ENCODE measurements at regions not wholly inside any gene's neighbourhood (a gene's known extent, or its start where the extent isn't known, plus 50 kb on each side); places are given as distances from the start of the nearest gene placed in this dataset.

DNA sequence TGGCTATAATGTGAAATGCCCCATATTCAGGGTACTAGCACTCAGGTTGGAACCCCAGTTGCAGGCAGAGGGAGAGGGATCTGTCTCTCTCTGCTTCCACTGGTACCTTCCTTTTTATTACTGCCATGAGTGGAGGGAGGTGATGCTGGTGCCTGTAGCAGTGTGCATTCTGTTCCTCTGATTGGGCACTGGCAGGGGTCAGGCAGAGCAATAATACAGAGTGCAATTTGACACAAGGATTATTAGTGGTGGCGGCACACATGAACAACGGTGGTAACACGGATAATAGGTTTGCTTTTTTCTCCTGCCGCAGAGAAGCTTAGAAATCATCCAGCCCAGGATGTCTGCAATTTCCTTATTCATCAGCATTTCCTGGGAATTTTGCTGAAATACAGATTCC is 525.7 kb downstream of the SLC4A3 start:
- no peak overlapping the region for H3K4me3 ChIP-seq (ENCODE audit: low read length, poor library complexity, severe bottlenecking)

DNA sequence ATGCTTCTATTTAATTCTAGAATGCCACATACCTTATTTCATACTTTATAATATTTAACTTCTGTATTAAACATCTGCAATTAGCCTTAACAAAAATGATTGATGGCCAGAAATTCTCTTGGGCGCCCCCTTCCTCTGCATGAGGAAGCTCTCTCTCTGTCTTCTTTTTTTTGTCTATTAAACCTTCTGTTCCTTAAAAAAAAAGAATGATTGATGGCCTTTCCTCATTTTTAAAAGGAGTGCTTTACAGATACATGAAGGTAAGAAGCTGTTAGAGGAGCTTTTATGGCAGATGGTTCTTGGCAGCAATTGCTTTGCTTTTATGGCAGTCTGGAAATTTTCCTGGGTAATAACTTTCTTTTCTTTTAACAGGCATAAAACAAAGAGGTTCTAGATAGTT is 526.9 kb downstream of the SLC4A3 start:
- Histone ChIP-seq H3K4me2 (ENCODE audit: low read depth, low read length, poor library complexity, severe bottlenecking) (no peak overlapping the region), H3K79me2 (ENCODE audit: insufficient read depth, low read length) (no peaks in the 10 kb centered on the region), H3K9ac (ENCODE audit: low read depth, low read length, poor library complexity, severe bottlenecking) (no peak overlapping the region), H3K36me3 (ENCODE audit: insufficient read depth, low read length) (no peaks in the 10 kb centered on the region), H4K20me1 (ENCODE audit: insufficient read depth, low read length, poor library complexity, severe bottlenecking) (no peaks in the 10 kb centered on the region), H3F3A (ENCODE audit: low read depth) (no peaks in the 10 kb centered on the region), H3K27me3 (ENCODE audit: insufficient read depth, low read length, poor library complexity, severe bottlenecking) (no peaks in the 10 kb centered on the region), H3K4me1 (ENCODE audit: insufficient read depth, low read length, poor library complexity, severe bottlenecking) (no peaks in the 10 kb centered on the region), H3K4me3 (ENCODE audit: low read length, poor library complexity, severe bottlenecking) (no peak overlapping the region), H3K9me2 (replicated peaks; ENCODE audit: low read depth, low read length) (no peaks in the 10 kb centered on the region), H2AFZ (ENCODE audit: low read length) (no peak overlapping the region), H3K9me3 (ENCODE audit: insufficient read depth, low read depth, low read length) (peaks cover 2% of the 10 kb centered on the region; the same call in 1 of the 2 replicates)
- TF ChIP-seq EZH2phosphoT487 (IDR thresholded peaks at IDR 0.05; ENCODE audit: borderline replicate concordance) = no peak
- TF ChIP-seq, protein P1, sequence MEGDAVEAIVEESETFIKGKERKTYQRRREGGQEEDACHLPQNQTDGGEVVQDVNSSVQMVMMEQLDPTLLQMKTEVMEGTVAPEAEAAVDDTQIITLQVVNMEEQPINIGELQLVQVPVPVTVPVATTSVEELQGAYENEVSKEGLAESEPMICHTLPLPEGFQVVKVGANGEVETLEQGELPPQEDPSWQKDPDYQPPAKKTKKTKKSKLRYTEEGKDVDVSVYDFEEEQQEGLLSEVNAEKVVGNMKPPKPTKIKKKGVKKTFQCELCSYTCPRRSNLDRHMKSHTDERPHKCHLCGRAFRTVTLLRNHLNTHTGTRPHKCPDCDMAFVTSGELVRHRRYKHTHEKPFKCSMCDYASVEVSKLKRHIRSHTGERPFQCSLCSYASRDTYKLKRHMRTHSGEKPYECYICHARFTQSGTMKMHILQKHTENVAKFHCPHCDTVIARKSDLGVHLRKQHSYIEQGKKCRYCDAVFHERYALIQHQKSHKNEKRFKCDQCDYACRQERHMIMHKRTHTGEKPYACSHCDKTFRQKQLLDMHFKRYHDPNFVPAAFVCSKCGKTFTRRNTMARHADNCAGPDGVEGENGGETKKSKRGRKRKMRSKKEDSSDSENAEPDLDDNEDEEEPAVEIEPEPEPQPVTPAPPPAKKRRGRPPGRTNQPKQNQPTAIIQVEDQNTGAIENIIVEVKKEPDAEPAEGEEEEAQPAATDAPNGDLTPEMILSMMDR (conservative IDR thresholded peaks at IDR 0.05; ENCODE audit: low read length) = no peak

More for the DNA sequence above, 525.7 kb downstream of the SLC4A3 start:
- peaks cover 2% of the 10 kb centered on the region; the same call in 1 of the 2 replicates for H3K9me3 ChIP-seq (ENCODE audit: insufficient read depth, low read depth, low read length)
- no peaks in the 10 kb centered on the region for H3K4me1 ChIP-seq (ENCODE audit: insufficient read depth, low read length, poor library complexity, severe bottlenecking)
- no peak overlapping the region for H3K9ac ChIP-seq (ENCODE audit: low read depth, low read length, poor library complexity, severe bottlenecking)
- no peaks in the 10 kb centered on the region for H4K20me1 ChIP-seq (ENCODE audit: insufficient read depth, low read length, poor library complexity, severe bottlenecking)
- no peak overlapping the region for H2AFZ ChIP-seq (ENCODE audit: low read length)
- H3K9me2 ChIP-seq (replicated peaks; ENCODE audit: low read depth, low read length) = no peaks in the 10 kb centered on the region
- no peak overlapping the region for H3K4me2 ChIP-seq (ENCODE audit: low read depth, low read length, poor library complexity, severe bottlenecking)
- no peaks in the 10 kb centered on the region for H3K79me2 ChIP-seq (ENCODE audit: insufficient read depth, low read length)
- H3K27me3 ChIP-seq (ENCODE audit: insufficient read depth, low read length, poor library complexity, severe bottlenecking) = no peaks in the 10 kb centered on the region
- H3K36me3 ChIP-seq (ENCODE audit: insufficient read depth, low read length) = no peaks in the 10 kb centered on the region
- no peaks in the 10 kb centered on the region for H3F3A ChIP-seq (ENCODE audit: low read depth)
- TF ChIP-seq, protein P1 (conservative IDR thresholded peaks at IDR 0.05; ENCODE audit: low read length) = no peak
- no peak for TF ChIP-seq EZH2phosphoT487 (IDR thresholded peaks at IDR 0.05; ENCODE audit: borderline replicate concordance)

DNA sequence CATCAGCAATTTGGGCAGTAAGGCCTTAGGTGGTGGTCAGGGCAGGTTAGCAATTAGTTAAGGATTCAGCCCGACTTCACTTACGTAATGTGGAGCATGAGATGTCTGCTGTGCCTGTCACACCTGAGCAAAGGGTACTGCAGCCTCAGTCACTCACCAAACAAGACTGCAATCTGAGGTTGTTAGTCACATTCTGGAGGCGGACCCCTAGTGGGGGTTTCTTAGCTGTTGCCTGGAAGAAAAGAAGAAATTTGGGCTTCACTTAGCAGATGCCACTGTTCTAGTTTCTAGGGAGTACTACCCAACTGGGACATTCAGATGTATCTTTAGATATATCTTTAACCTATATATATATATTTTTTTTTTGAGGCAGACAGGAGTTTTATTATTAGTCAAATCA is 529.9 kb downstream of the SLC4A3 start:
- Histone ChIP-seq H3K4me3 (ENCODE audit: low read length, poor library complexity, severe bottlenecking) (no peak overlapping the region), H3K9ac (ENCODE audit: low read depth, low read length, poor library complexity, severe bottlenecking) (no peak overlapping the region), H3K9me2 (replicated peaks; ENCODE audit: low read depth, low read length) (no peaks in the 10 kb centered on the region), H3K27me3 (ENCODE audit: insufficient read depth, low read length, poor library complexity, severe bottlenecking) (no peaks in the 10 kb centered on the region), H3K9me3 (ENCODE audit: insufficient read depth, low read depth, low read length) (peaks cover 2% of the 10 kb centered on the region; the same call in 1 of the 2 replicates), H3K4me2 (ENCODE audit: low read depth, low read length, poor library complexity, severe bottlenecking) (no peak overlapping the region), H2AFZ (ENCODE audit: low read length) (no peak overlapping the region), H3K79me2 (ENCODE audit: insufficient read depth, low read length) (no peaks in the 10 kb centered on the region), H4K20me1 (ENCODE audit: insufficient read depth, low read length, poor library complexity, severe bottlenecking) (no peaks in the 10 kb centered on the region), H3F3A (ENCODE audit: low read depth) (no peaks in the 10 kb centered on the region), H3K4me1 (ENCODE audit: insufficient read depth, low read length, poor library complexity, severe bottlenecking) (no peaks in the 10 kb centered on the region), H3K36me3 (ENCODE audit: insufficient read depth, low read length) (no peaks in the 10 kb centered on the region)
- no peak for TF ChIP-seq EZH2phosphoT487 (IDR thresholded peaks at IDR 0.05; ENCODE audit: borderline replicate concordance)
- TF ChIP-seq, protein P1 (conservative IDR thresholded peaks at IDR 0.05; ENCODE audit: low read length) = no peak

Data from Loucy (cell line).